HCT116 (cell line): ENCODE measurements at regions not wholly inside any gene's neighbourhood (a gene's known extent, or its start where the extent isn't known, plus 50 kb on each side); places are given as distances from the start of the nearest gene placed in this dataset.

Experiments
- ATAC-seq: fragments of 200-7000 bp; cut with Tn5 transposase; 2 replicates; pipeline ENCODE4 v1.9.1; 2020; ENCODE audit warnings: mild to moderate bottlenecking, moderate library complexity
- BruUV-seq: library from RNA; stranded (reverse); fragments of 400-500 nt; replicated peaks from 2 replicates; lab custom pipeline; 2021; lab: Mats Ljungman, UMichigan
- CTCF ChIA-PET: fragments of 300-600 bp; sonication (Branson Sonifier 250); formaldehyde crosslinking; loops from one replicate; lab custom pipeline; 2021; ENCODE audit warnings: antibody characterized with exemption; lab: Charles Lee
- POLR2A ChIA-PET: fragments of 300-600, 350-600 bp; sonication (Branson Sonifier 250); formaldehyde crosslinking; loops from one replicate; lab custom pipeline; 2021; ENCODE audit warnings: antibody characterized with exemption; lab: Charles Lee
- RAD21 ChIA-PET, 2 experiments: fragments of 300-600 bp; sonication (Branson Sonifier 250); formaldehyde crosslinking; loops; one replicate each; lab custom pipeline; 2023; ENCODE audit warnings: low total read pairs in 2 of 2; ENCODE audit not compliant: uncharacterized antibody in 2 of 2, unreplicated experiment in 2 of 2, low non-redundant PET in 1 of 2; lab: Charles Lee
- DNase-seq: peaks from one replicate; pipeline ENCODE4 v3.0.0-alpha.2; 2010; ENCODE audit warnings: low read depth, low spot score
- H2AFZ ChIP-seq: fragments of 200-600 bp; shearing (Covaris generic), sonication (generic); 2 replicates; pipeline ENCODE4 v1.6.1; 2017; ENCODE audit warnings: low read depth, mixed run types, mixed read lengths, antibody characterized with exemption, low read length; ENCODE audit not compliant: poor library complexity, severe bottlenecking
- H3K27ac ChIP-seq: 2 replicates; pipeline ENCODE4 v1.5.1; 2012; ENCODE audit warnings: low read depth, low read length
- H3K27me3 ChIP-seq: fragments of 200-600 bp; sonication (generic); 2 replicates; pipeline ENCODE4 v1.6.1; 2016; ENCODE audit warnings: mixed run types, low read length, mixed read lengths; ENCODE audit not compliant: insufficient read depth
- H3K36me3 ChIP-seq, 2 experiments: fragments of 200-500 bp in 1 of 2; fragments of 200-600 bp in 1 of 2; sonication (Bioruptor generic) in 1 of 2; sonication (generic) in 1 of 2; 2 replicates each; pipeline versions ENCODE4 v1.5.1 to v1.6.1; 2014 to 2016; ENCODE audit warnings: low read length in 2 of 2, inconsistent platforms in 1 of 2, mixed read lengths in 1 of 2, mixed run types in 1 of 2; ENCODE audit not compliant: insufficient read depth in 2 of 2, control insufficient read depth in 1 of 2
- H3K4me1 ChIP-seq, 2 experiments: fragments of 200-600 bp in 1 of 2; sonication (generic) in 1 of 2; 2 replicates each; pipeline versions ENCODE4 v1.5.1 to v1.6.1; 2012 to 2017; ENCODE audit warnings: low read length in 2 of 2, inconsistent platforms in 1 of 2, mild to moderate bottlenecking in 1 of 2, mixed read lengths in 1 of 2, mixed run types in 1 of 2, moderate library complexity in 1 of 2; ENCODE audit not compliant: insufficient read depth in 2 of 2, control insufficient read depth in 1 of 2
- H3K4me2 ChIP-seq: fragments of 200-600 bp; sonication (generic); 2 replicates; pipeline ENCODE4 v1.6.1; 2017; ENCODE audit warnings: mixed run types, low read length, mixed read lengths
- H3K4me3 ChIP-seq, 2 experiments: fragments of 200-600 bp in 1 of 2; sonication (generic) in 1 of 2; replicated peaks in 1 of 2; 2 replicates each; pipeline ENCODE4 v1.5.1; 2011 to 2016; ENCODE audit warnings: low read length in 2 of 2, control low read depth in 1 of 2, low read depth in 1 of 2, mild to moderate bottlenecking in 1 of 2, mixed read lengths in 1 of 2, mixed run types in 1 of 2
- H3K79me2 ChIP-seq: fragments of 200-600 bp; sonication (generic); 2 replicates; pipeline ENCODE4 v1.6.1; 2017; ENCODE audit warnings: mild to moderate bottlenecking, mixed run types, low read length, moderate library complexity, mixed read lengths; ENCODE audit not compliant: insufficient read depth
- H3K9ac ChIP-seq: fragments of 200-600 bp; sonication (generic); 2 replicates; pipeline ENCODE4 v1.6.1; 2016; ENCODE audit warnings: low read length, mixed read lengths
- H3K9me2 ChIP-seq: fragments of 200-600 bp; sonication (generic), shearing (Covaris generic); 2 replicates; pipeline ENCODE4 v1.6.1; 2017; ENCODE audit warnings: mixed run types, mild to moderate bottlenecking, moderate library complexity; ENCODE audit not compliant: insufficient read depth
- H3K9me3 ChIP-seq, 2 experiments: fragments of 200-500 bp in 1 of 2; fragments of 200-600 bp in 1 of 2; sonication (Bioruptor generic) in 1 of 2; sonication (generic) in 1 of 2; 2 replicates each; pipeline ENCODE4 v1.6.1; 2014 to 2017; ENCODE audit warnings: low read length in 2 of 2, mixed read lengths in 2 of 2, inconsistent platforms in 1 of 2, low read depth in 1 of 2, mild to moderate bottlenecking in 1 of 2, mixed run types in 1 of 2, moderate library complexity in 1 of 2; ENCODE audit not compliant: control insufficient read depth in 1 of 2, insufficient read depth in 1 of 2
- H4K20me1 ChIP-seq: fragments of 200-600 bp; sonication (generic), shearing (Covaris generic); 2 replicates; pipeline ENCODE4 v1.6.1; 2017; ENCODE audit warnings: mixed run types, mild to moderate bottlenecking, moderate library complexity; ENCODE audit not compliant: insufficient read depth
- CBX3 ChIP-seq: IDR thresholded peaks from 2 replicates; pipeline ENCODE4 v1.6.1; 2012; ENCODE audit warnings: low read depth
- EGR1 ChIP-seq: IDR thresholded peaks from 2 replicates; pipeline ENCODE4 v1.6.1; 2012; ENCODE audit warnings: low read depth
- ELF1 ChIP-seq: IDR thresholded peaks from 2 replicates; pipeline ENCODE4 v1.6.1; 2012; ENCODE audit warnings: low read depth, borderline replicate concordance
- FOSL1 ChIP-seq: IDR thresholded peaks from 2 replicates; pipeline ENCODE4 v1.6.1; 2012; ENCODE audit warnings: low read depth
- JUND ChIP-seq: IDR thresholded peaks from 2 replicates; pipeline ENCODE4 v1.6.1; 2012
- MAX ChIP-seq: IDR thresholded peaks from 2 replicates; pipeline ENCODE4 v1.6.1; 2012
- POLR2A ChIP-seq: IDR thresholded peaks from 2 replicates; pipeline ENCODE4 v1.7.0; 2011; ENCODE audit warnings: borderline replicate concordance; ENCODE audit not compliant: insufficient read depth, insufficient read length; ENCODE audit errors: extremely low read depth
- POLR2AphosphoS5 ChIP-seq: IDR thresholded peaks from 2 replicates; pipeline ENCODE4 v1.6.1; 2011; ENCODE audit warnings: mild to moderate bottlenecking, low read depth, low read length, moderate library complexity
- RAD21 ChIP-seq: IDR thresholded peaks from 2 replicates; pipeline ENCODE4 v1.6.1; 2012; ENCODE audit warnings: low read depth, mild to moderate bottlenecking
- SP1 ChIP-seq: IDR thresholded peaks from 2 replicates; pipeline ENCODE4 v1.6.1; 2012; ENCODE audit warnings: low read depth
- TCF7L2 ChIP-seq: IDR thresholded peaks from 2 replicates; pipeline ENCODE4 v1.7.0; 2011; ENCODE audit warnings: borderline replicate concordance, inconsistent platforms; ENCODE audit not compliant: insufficient read depth, insufficient read length; ENCODE audit errors: extremely low read depth
- YY1 ChIP-seq: IDR thresholded peaks from 2 replicates; pipeline ENCODE4 v1.6.1; 2011; ENCODE audit warnings: low read length, low read depth, moderate library complexity, mild to moderate bottlenecking; ENCODE audit not compliant: insufficient replicate concordance; ENCODE audit errors: extremely low read depth
- ZBTB33 ChIP-seq: IDR thresholded peaks from 2 replicates; pipeline ENCODE4 v1.6.1; 2011; ENCODE audit warnings: mild to moderate bottlenecking, low read length, moderate library complexity; ENCODE audit not compliant: insufficient replicate concordance; ENCODE audit errors: extremely low read depth
- intact Hi-C: fragments of 100-400 bp; cut with micrococcal nuclease; formaldehyde crosslinking; loops from 2 replicates; pipeline ENCODE4 v1.10.0; 2022
- TF ChIP-seq, protein P1 (sequence below): IDR thresholded peaks from 2 replicates; pipeline ENCODE4 v1.6.1; 2012; ENCODE audit warnings: low read depth

DNA sequence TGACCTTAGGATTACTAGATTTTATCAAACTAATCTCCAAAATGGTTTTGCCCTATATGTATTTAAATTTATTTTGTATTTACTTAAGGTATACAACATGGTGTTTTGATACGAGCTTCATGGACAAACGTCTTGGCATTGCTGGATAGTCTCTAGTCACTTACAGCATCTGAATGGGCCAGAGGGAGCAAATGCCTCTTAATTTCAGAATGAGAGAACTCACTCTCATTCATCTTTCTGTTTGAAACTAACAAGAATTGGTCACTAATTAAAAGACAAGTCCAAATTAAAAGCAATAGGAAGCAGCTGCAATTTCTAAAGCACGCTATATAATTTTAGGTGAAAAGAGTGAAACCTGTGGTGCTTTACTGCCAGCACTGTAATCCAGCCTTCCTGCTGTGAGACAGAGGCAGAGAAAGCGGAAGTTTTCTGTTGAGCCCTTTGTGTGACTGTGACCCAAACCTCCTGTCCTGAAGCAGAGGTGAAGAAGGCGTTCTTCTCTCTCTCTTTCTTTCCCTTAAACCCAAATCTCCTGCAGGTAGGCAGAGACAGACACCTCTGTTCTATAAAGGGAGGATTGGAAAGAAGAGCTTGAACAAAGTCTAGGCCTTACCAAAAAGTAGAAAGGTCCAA is 184.6 kb upstream of the NAV3 start:
- Histone ChIP-seq H3K27ac (no peak overlapping the region), H4K20me1 (no peaks in the 10 kb centered on the region), H3K9me3 (no peaks in the 10 kb centered on the region), H3K27me3 (no peaks in the 10 kb centered on the region), H3K4me2 (no peak overlapping the region), H3K4me1 (no peaks in the 10 kb centered on the region), H3K9ac (no peak overlapping the region), H3K36me3 (no peaks in the 10 kb centered on the region)
- ATAC-seq (no peak), DNase-seq (no peak)
- intact Hi-C loops, result no loop called here
- ChIA-PET POLR2A (no interaction called here), CTCF (no interaction called here)
- BruUV-seq, result no TSS peak
- no peak for TF ChIP-seq ELF1
- no peak for TF ChIP-seq YY1
- no peak for TF ChIP-seq POLR2AphosphoS5
- TF ChIP-seq FOSL1, result no peak
- TF ChIP-seq TCF7L2, result no peak
- TF ChIP-seq CBX3, result no peak
- no peak for TF ChIP-seq JUND
- no peak for TF ChIP-seq POLR2A
- TF ChIP-seq MAX, result no peak
- no peak for TF ChIP-seq RAD21
- TF ChIP-seq, protein P1, sequence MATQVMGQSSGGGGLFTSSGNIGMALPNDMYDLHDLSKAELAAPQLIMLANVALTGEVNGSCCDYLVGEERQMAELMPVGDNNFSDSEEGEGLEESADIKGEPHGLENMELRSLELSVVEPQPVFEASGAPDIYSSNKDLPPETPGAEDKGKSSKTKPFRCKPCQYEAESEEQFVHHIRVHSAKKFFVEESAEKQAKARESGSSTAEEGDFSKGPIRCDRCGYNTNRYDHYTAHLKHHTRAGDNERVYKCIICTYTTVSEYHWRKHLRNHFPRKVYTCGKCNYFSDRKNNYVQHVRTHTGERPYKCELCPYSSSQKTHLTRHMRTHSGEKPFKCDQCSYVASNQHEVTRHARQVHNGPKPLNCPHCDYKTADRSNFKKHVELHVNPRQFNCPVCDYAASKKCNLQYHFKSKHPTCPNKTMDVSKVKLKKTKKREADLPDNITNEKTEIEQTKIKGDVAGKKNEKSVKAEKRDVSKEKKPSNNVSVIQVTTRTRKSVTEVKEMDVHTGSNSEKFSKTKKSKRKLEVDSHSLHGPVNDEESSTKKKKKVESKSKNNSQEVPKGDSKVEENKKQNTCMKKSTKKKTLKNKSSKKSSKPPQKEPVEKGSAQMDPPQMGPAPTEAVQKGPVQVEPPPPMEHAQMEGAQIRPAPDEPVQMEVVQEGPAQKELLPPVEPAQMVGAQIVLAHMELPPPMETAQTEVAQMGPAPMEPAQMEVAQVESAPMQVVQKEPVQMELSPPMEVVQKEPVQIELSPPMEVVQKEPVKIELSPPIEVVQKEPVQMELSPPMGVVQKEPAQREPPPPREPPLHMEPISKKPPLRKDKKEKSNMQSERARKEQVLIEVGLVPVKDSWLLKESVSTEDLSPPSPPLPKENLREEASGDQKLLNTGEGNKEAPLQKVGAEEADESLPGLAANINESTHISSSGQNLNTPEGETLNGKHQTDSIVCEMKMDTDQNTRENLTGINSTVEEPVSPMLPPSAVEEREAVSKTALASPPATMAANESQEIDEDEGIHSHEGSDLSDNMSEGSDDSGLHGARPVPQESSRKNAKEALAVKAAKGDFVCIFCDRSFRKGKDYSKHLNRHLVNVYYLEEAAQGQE, result no peak
- TF ChIP-seq EGR1, result no peak
- TF ChIP-seq SP1, result no peak
- no peak for TF ChIP-seq ZBTB33
- TF ChIP-seq, all 23 proteins: peak for 0
- H3K9me2 ChIP-seq, result no peaks in the 10 kb centered on the region
- RAD21 ChIA-PET, result no interaction called here
- H2AFZ ChIP-seq, result no peak overlapping the region
- H3K79me2 ChIP-seq, result no peaks in the 10 kb centered on the region
- no peak overlapping the region for H3K4me3 ChIP-seq
